GM12878 (cell line): ENCODE measurements at regions not wholly inside any gene's neighbourhood (a gene's known extent, or its start where the extent isn't known, plus 50 kb on each side); places are given as distances from the start of the nearest gene placed in this dataset.

Source experiments
- ATAC-seq: fragments of 200-7000 bp; cut with Tn5 transposase; 3 replicates; pipeline ENCODE4 v1.9.1; 2020; ENCODE audit warnings: mild to moderate bottlenecking, moderate library complexity
- BruUV-seq: library from RNA; stranded (reverse); fragments of 400-500 nt; replicated peaks from 2 replicates; lab custom pipeline; 2021; lab: Mats Ljungman, UMichigan
- CTCF ChIA-PET: fragments of 300-600 bp; sonication (Branson Sonifier 250); formaldehyde crosslinking; extraction: SDS; loops from one replicate; lab custom pipeline; 2021; ENCODE audit warnings: inconsistent platforms; lab: Yijun Ruan, JAX
- POLR2A ChIA-PET: fragments of 350-600 bp; formaldehyde crosslinking; extraction: SDS; loops from one replicate; lab custom pipeline; 2021; ENCODE audit warnings: inconsistent platforms; lab: Charles Lee
- RAD21 ChIA-PET: fragments of 300-600 bp; sonication (Branson Sonifier 250); formaldehyde crosslinking; loops from one replicate; lab custom pipeline; 2023; ENCODE audit warnings: antibody characterized with exemption; ENCODE audit not compliant: unreplicated experiment; lab: Charles Lee
- SMC1A ChIA-PET: fragments of 300-600 bp; sonication (Branson Sonifier 250); formaldehyde crosslinking; loops from one replicate; lab custom pipeline; 2023; ENCODE audit not compliant: unreplicated experiment, uncharacterized antibody; lab: Charles Lee
- DNase-seq: peaks from one replicate; pipeline ENCODE4 v3.0.0-alpha.2; 2011; ENCODE audit warnings: low read depth, low spot score
- FAIRE-seq: peaks from 3 replicates; lab custom pipeline; 2011; peaks lifted over from hg19 to GRCh38; lab: Jason Lieb, UNC
- H2AFZ ChIP-seq: 2 replicates; pipeline ENCODE4 v1.6.0; 2011; ENCODE audit warnings: low read depth, low read length, control low read depth; ENCODE audit not compliant: control insufficient read depth
- H3K27ac ChIP-seq: 2 replicates; pipeline ENCODE4 v1.5.1; 2011; ENCODE audit warnings: control low read depth; ENCODE audit not compliant: control insufficient read depth, insufficient read depth
- H3K27me3 ChIP-seq, 2 experiments: replicated peaks in 1 of 2; 2 replicates each; pipeline versions ENCODE4 v1.6.0 to v1.6.1; 2011; ENCODE audit warnings: low read length in 1 of 2; ENCODE audit not compliant: control insufficient read depth in 2 of 2, insufficient read depth in 2 of 2
- H3K36me3 ChIP-seq, 2 experiments: 2 replicates each; pipeline ENCODE4 v1.5.1; 2011; ENCODE audit warnings: low read length in 1 of 2; ENCODE audit not compliant: control insufficient read depth in 2 of 2, insufficient read depth in 2 of 2
- H3K4me1 ChIP-seq: 2 replicates; pipeline ENCODE4 v1.6.1; 2011; ENCODE audit warnings: mild to moderate bottlenecking, low read length, moderate library complexity, mixed read lengths; ENCODE audit not compliant: control insufficient read depth, insufficient read depth
- H3K4me2 ChIP-seq: 2 replicates; pipeline ENCODE4 v1.6.0; 2011; ENCODE audit warnings: control low read depth; ENCODE audit not compliant: control insufficient read depth, insufficient read depth
- H3K4me3 ChIP-seq: fragments of 200-600 bp; sonication (generic); 2 replicates; pipeline ENCODE4 v1.5.1; 2016
- H3K79me2 ChIP-seq: 2 replicates; pipeline ENCODE4 v1.6.0; 2011; ENCODE audit warnings: low read length; ENCODE audit not compliant: control insufficient read depth, insufficient read depth
- H3K9ac ChIP-seq: 2 replicates; pipeline ENCODE4 v1.8.0; 2011; ENCODE audit warnings: low read length, control low read depth, mixed read lengths; ENCODE audit not compliant: control insufficient read depth, insufficient read depth
- H3K9me3 ChIP-seq: replicated peaks from 3 replicates; pipeline ENCODE4 v1.5.1; 2011; ENCODE audit warnings: mild to moderate bottlenecking, low read length; ENCODE audit not compliant: control insufficient read depth, insufficient read depth
- H4K20me1 ChIP-seq: 2 replicates; pipeline ENCODE4 v1.6.0; 2011; ENCODE audit not compliant: control insufficient read depth, insufficient read depth
- BCL11A ChIP-seq: IDR thresholded peaks from 2 replicates; pipeline ENCODE4 v1.6.1; 2011; ENCODE audit warnings: low read depth, low read length
- BRCA1 ChIP-seq: IDR thresholded peaks from 2 replicates; pipeline ENCODE4 v1.6.1; 2011; ENCODE audit warnings: low read depth, low read length, improper control_type of control experiment
- CBX3 ChIP-seq: fragments of 200-600 bp; sonication (generic); IDR thresholded peaks from 2 replicates; pipeline ENCODE4 v1.6.1; 2016; ENCODE audit warnings: low read depth, borderline replicate concordance
- CREM ChIP-seq: IDR thresholded peaks from 2 replicates; pipeline ENCODE4 v1.6.1; 2014; ENCODE audit warnings: antibody characterized with exemption, low read depth
- ETV6 ChIP-seq, 2 experiments: fragments of 450-650 bp in 1 of 2; IDR thresholded peaks in 1 of 2; conservative IDR thresholded peaks in 1 of 2; 2 replicates each; pipeline ENCODE4 v1.6.1; 2014; ENCODE audit warnings: antibody characterized with exemption in 1 of 2, borderline replicate concordance in 1 of 2, low read depth in 1 of 2, mild to moderate bottlenecking in 1 of 2, moderate library complexity in 1 of 2
- IRF3 ChIP-seq: fragments of 450-650 bp; IDR thresholded peaks from 2 replicates; pipeline ENCODE4 v1.6.1; 2014; ENCODE audit warnings: mild to moderate bottlenecking
- JUND ChIP-seq: IDR thresholded peaks from 2 replicates; pipeline ENCODE4 v1.6.1; 2012; ENCODE audit warnings: low read depth, mild to moderate bottlenecking, low read length, improper control_type of control experiment, moderate library complexity
- MEF2B ChIP-seq: fragments of 450-650 bp; IDR thresholded peaks from 2 replicates; pipeline ENCODE4 v1.6.1; 2018; ENCODE audit warnings: mild to moderate bottlenecking, moderate library complexity; ENCODE audit not compliant: partially characterized antibody, poor library complexity, severe bottlenecking
- NFIC ChIP-seq: IDR thresholded peaks from 2 replicates; pipeline ENCODE4 v1.6.1; 2012; ENCODE audit warnings: low read depth, mild to moderate bottlenecking, inconsistent platforms, low read length, moderate library complexity
- PRDM15 ChIP-seq: fragments of 450-650 bp; formaldehyde crosslinking; IDR thresholded peaks from 2 replicates; pipeline ENCODE4 v1.4.0; 2020; ENCODE audit warnings: mild to moderate bottlenecking, moderate library complexity
- SKIL ChIP-seq: fragments of 450-650 bp; IDR thresholded peaks from 2 replicates; pipeline ENCODE4 v1.6.1; 2017; ENCODE audit warnings: mild to moderate bottlenecking, low read depth, inconsistent platforms; ENCODE audit not compliant: poor library complexity, severe bottlenecking
- SMARCA5 ChIP-seq: fragments of 450-650 bp; IDR thresholded peaks from 2 replicates; pipeline ENCODE4 v1.6.1; 2017; ENCODE audit warnings: mild to moderate bottlenecking
- SMC3 ChIP-seq: IDR thresholded peaks from 2 replicates; pipeline ENCODE4 v1.6.1; 2011; ENCODE audit warnings: low read length, improper control_type of control experiment, borderline replicate concordance
- STAT1 ChIP-seq: fragments of 450-650 bp; conservative IDR thresholded peaks from 2 replicates; pipeline ENCODE4 v1.6.1; 2014; ENCODE audit warnings: antibody characterized with exemption, mild to moderate bottlenecking
- ZBED1 ChIP-seq: IDR thresholded peaks from 2 replicates; pipeline ENCODE4 v1.6.1; 2016; ENCODE audit warnings: borderline replicate concordance
- WGBS: methylation state at CpG from one replicate; pipeline ENCODE4 v1.1.6; 2016; ENCODE audit warnings: low lambda C conversion rate; ENCODE audit not compliant: insufficient replicate concordance, insufficient coverage; ENCODE audit errors: missing lambda C conversion rate; 5-methylcytosine and 5-hydroxymethylcytosine counted together
- in situ Hi-C: fragments of 300-500 bp; cut with MboI; formaldehyde crosslinking; loops from 9 replicates; pipeline ENCODE4 v1.14.3; 2018; ENCODE audit warnings: mixed read lengths
- intact Hi-C: fragments of 100-400 bp; cut with micrococcal nuclease; formaldehyde crosslinking; loops from one replicate; pipeline ENCODE4 v1.14.2; 2022; ENCODE audit not compliant: unreplicated experiment

DNA sequence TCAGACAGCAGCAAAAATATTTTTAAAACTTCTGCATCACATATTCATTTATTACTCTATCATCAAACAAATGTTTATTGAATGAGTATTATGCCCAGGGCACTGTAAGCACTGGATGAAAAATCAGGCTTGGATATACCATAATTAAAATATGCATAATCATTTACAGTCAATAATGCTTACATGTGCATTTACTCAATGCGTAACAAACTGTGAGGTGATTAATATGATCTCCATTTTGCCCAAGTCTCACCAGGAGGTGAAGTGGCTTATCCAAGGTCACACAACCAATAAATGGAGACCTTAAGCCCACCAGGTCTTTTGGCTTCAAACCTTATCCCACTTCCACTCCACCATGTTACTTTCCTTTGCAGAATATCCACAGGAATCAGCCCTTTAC, 117.3 kb upstream of the SLC24A5 start (continued):
- TF ChIP-seq BRCA1 (no peak), STAT1 (no peak), PRDM15 (CRISPR knock-in tag) (no peak), JUND (no peak)

DNA sequence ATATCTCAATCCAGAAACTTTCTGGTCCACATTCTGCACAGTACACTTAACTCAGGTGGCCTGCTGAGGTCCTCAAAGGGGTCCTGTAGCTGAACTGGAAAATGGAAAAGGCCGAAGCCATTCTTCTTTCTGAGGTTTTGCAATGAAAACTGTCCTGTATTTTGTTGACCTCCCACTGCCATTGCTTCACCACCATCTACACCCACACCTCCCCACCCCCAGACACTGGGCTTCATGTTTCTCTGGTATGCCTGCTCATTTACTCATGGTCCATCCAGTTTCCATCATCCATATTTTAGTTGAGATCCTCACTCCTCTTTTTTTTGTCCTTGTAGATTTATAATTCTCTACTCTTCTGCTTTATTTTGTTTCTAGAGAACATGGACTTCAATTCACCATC, 115.7 kb upstream of the SLC24A5 start:
- ChIA-PET POLR2A (no interaction called here), RAD21 (no interaction called here), SMC1A (no interaction called here), CTCF (no interaction called here)
- H3K4me3 ChIP-seq: no peak overlapping the region
- no peaks in the 10 kb centered on the region for H4K20me1 ChIP-seq
- in situ Hi-C loops (no loop called here), intact Hi-C loops (no loop called here)
- TF ChIP-seq CBX3 (no peak), ZBED1 (no peak), CREM (no peak), SMARCA5 (no peak), ETV6 (conservative IDR thresholded peaks at IDR 0.05 in 1 of 2, IDR thresholded peaks at IDR 0.05 in 1 of 2; ENCODE audit: borderline replicate concordance in 1 of 2, low read depth in 1 of 2) (no peak), NFIC (no peak), SKIL (no peak), IRF3 (no peak), BCL11A (no peak), SMC3 (no peak), MEF2B (no peak)
- no peak overlapping the region for H2AFZ ChIP-seq
- no peak overlapping the region for H3K27ac ChIP-seq
- no peak overlapping the region for H3K4me2 ChIP-seq
- DNase-seq: no peak
- peaks cover 16% of the 10 kb centered on the region for H3K4me1 ChIP-seq
- no TSS peak for BruUV-seq
- WGBS: 57% methylated on average over 1 of the region's 1 CpG
- H3K79me2 ChIP-seq: no peaks in the 10 kb centered on the region
- ATAC-seq: no peak
- H3K9ac ChIP-seq: no peak overlapping the region
- FAIRE-seq: no peak
- H3K9me3 ChIP-seq: no peaks in the 10 kb centered on the region
- no peaks in the 10 kb centered on the region for H3K27me3 ChIP-seq
- no peaks in the 10 kb centered on the region for H3K36me3 ChIP-seq
